Type B pancreatic cell (in vitro differentiated cells): ENCODE measurements at regions not wholly inside any gene's neighbourhood (a gene's known extent, or its start where the extent isn't known, plus 50 kb on each side); places are given as distances from the start of the nearest gene placed in this dataset.

Experiments used
- DNase-seq: peaks from one replicate; pipeline ENCODE4 v3.0.0; 2021; ENCODE audit warnings: mixed read lengths; ENCODE audit not compliant: unreplicated experiment; ENCODE audit errors: extremely low spot score
- H3K27ac Mint-ChIP-seq: 2 replicates; pipeline ENCODE4 v1.8.0; 2021; ENCODE audit warnings: mild to moderate bottlenecking, mixed read lengths
- H3K27me3 Mint-ChIP-seq: 2 replicates; pipeline ENCODE4 v1.8.0; 2021; ENCODE audit warnings: mixed read lengths
- H3K36me3 Mint-ChIP-seq: 2 replicates; pipeline ENCODE4 v1.8.0; 2021; ENCODE audit warnings: mixed read lengths
- H3K4me1 Mint-ChIP-seq: one replicate; pipeline ENCODE4 v1.8.0; 2021; ENCODE audit warnings: mixed read lengths; ENCODE audit not compliant: unreplicated experiment
- H3K4me3 Mint-ChIP-seq: 2 replicates; pipeline ENCODE4 v1.8.0; 2021; ENCODE audit warnings: mild to moderate bottlenecking, mixed read lengths
- H3K9me3 Mint-ChIP-seq: 2 replicates; pipeline ENCODE4 v1.8.0; 2021; ENCODE audit warnings: mixed read lengths
- CTCF ChIP-seq: fragments of 200-600 bp; sonication (generic); conservative IDR thresholded peaks from 2 replicates; pipeline ENCODE4 v1.5.0; 2021; ENCODE audit warnings: antibody characterized with exemption, mild to moderate bottlenecking

- H3K4me3 Mint-ChIP-seq = no peak overlapping the region
- H3K36me3 Mint-ChIP-seq = no peaks in the 10 kb centered on the region
- DNase-seq = no peak
- no peak overlapping the region for H3K27ac Mint-ChIP-seq
- H3K4me1 Mint-ChIP-seq = no peaks in the 10 kb centered on the region
- peaks cover 16% of the 10 kb centered on the region for H3K27me3 Mint-ChIP-seq
- no peaks in the 10 kb centered on the region for H3K9me3 Mint-ChIP-seq
- no peak for TF ChIP-seq CTCF
Measured at GRCh38 chr4:1493540-1494287, 87.5 kb upstream of the NKX1-1 start.

GRCh38 chr4:1492651-1493539, 86.7 kb upstream of the NKX1-1 start:
- no peaks in the 10 kb centered on the region for H3K9me3 Mint-ChIP-seq
- H3K4me3 Mint-ChIP-seq = no peak overlapping the region
- H3K36me3 Mint-ChIP-seq = no peaks in the 10 kb centered on the region
- DNase-seq = no peak
- H3K4me1 Mint-ChIP-seq = no peaks in the 10 kb centered on the region
- H3K27ac Mint-ChIP-seq = no peak overlapping the region
- TF ChIP-seq CTCF = no peak
- H3K27me3 Mint-ChIP-seq = peaks cover 18% of the 10 kb centered on the region

GRCh38 chr4:1492142-1492457, 85.9 kb upstream of the NKX1-1 start:
- no peak for TF ChIP-seq CTCF
- Mint-ChIP-seq H3K4me3 (no peak overlapping the region), H3K4me1 (no peaks in the 10 kb centered on the region), H3K27ac (no peak overlapping the region), H3K27me3 (peaks cover 25% of the 10 kb centered on the region), H3K36me3 (no peaks in the 10 kb centered on the region), H3K9me3 (no peaks in the 10 kb centered on the region)
- DNase-seq = no peak

- H3K27me3 Mint-ChIP-seq = peaks cover 27% of the 10 kb centered on the region
Measured at GRCh38 chr4:1491328-1492141, 85.3 kb upstream of the NKX1-1 start.

More at GRCh38 chr4:1491328-1492141, 85.3 kb upstream of the NKX1-1 start:
- DNase-seq = no peak
- TF ChIP-seq CTCF = no peak
- Mint-ChIP-seq H3K4me1 (no peaks in the 10 kb centered on the region), H3K27ac (no peak overlapping the region), H3K4me3 (no peak overlapping the region), H3K9me3 (peaks cover 2% of the 10 kb centered on the region), H3K36me3 (peaks cover 2% of the 10 kb centered on the region)
